KBM-7 (cell line): ENCODE measurements at regions not wholly inside any gene's neighbourhood (a gene's known extent, or its start where the extent isn't known, plus 50 kb on each side); places are given as distances from the start of the nearest gene placed in this dataset.

Experiments
- DNase-seq: peaks from one replicate; pipeline ENCODE4 v3.0.0-alpha.2; 2015
- in situ Hi-C: fragments of 300-500 bp; cut with MboI; formaldehyde crosslinking; loops from 2 replicates; pipeline ENCODE4 v1.14.3; 2020; ENCODE audit warnings: low sequenced_read_pairs, low pct_unique_long_range_greater_than_20kb, mixed read lengths

DNA sequence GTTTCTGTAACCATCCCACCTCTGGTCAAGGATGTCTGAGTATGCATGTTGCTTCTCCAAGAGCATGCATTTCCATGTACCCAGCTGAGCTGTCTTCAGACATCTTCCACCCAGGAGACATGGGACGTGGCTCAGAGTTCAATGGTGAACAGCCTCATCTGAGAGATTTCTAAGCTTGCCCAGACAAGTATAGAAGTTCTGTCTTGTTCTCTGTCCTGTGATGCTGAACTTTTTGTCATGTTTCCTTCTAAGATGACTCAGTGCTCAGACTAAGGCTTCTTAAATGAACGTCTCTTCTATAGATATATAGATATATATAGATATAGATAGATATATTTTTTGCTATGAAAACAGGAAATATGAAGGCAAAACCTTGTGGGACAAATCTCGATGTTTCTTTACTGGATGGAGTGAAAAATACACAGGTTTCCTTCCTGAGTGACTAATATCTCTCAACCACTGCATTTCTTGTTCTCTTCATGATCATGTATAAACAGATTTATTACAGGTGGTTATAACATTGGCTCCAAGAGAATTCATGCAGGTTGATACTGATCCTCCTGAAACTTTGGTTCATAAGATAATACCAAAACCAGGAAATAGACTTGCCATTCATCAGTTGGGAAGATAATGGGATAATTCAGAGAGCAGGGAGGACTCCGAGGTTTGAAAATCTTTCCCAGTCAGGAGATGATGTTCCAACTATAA is 168.2 kb downstream of the ZNF518B start:
- in situ Hi-C loops: no loop called here
- no peak for DNase-seq

DNA sequence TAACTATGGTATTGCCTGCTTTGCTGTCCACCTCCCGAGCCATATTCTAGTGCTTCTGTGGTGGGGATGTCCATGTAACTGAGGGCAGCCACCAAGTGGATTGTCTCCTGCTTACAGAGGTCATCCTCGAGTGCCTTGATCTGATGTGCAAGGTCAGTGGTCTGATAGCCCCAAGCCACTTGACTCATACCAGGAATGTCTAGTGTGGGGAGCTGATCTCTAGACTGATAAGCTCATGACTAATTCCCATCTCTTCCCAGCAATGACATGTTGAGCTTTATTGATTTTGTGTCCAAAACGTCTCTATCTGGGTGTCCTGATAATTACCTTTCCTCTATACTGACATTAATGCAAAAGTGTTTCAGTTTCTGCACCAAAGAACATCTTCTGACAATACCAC is 168.4 kb upstream of the WDR1 start:
- in situ Hi-C loops: no loop called here
- DNase-seq: no peak

DNA sequence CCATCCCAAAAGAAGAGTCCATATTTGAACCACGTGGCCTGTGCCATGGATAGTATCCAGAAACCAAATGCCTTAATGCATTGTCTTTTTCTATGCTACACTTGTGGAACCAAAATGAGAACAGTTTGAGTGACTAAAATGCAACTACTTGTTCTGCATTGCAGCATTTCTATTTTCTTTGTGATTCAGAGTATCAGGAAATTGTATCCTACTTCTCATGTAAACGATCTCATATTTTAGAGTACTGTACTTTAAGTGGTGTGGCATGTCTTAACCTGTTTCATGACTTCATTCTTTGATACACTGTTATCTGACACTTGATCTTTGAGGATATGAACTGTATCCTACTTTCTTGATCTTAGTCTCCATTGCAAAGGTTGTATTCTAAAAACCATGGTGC is 167.2 kb upstream of the WDR1 start:
- in situ Hi-C loops: no loop called here
- DNase-seq: no peak

DNA sequence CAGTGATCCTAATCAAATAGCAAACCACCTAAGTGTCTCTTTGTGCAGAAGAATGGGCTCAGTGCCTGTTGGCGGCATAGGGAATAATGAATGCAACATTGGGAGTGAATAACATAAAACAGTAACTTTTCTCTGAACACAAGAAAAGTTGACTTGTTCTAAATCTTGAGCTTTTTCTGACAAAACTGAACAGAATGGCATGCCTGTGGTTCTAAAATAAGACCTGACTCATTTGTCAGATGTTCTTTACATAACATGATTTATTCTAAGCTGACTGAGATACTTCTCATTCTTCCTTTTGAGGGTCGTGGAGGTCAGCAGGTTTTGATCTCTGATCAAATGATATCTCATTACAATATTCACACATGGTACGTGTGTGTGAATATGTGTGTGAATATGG is 165.4 kb upstream of the WDR1 start:
- in situ Hi-C loops: no loop called here
- DNase-seq: no peak

DNA sequence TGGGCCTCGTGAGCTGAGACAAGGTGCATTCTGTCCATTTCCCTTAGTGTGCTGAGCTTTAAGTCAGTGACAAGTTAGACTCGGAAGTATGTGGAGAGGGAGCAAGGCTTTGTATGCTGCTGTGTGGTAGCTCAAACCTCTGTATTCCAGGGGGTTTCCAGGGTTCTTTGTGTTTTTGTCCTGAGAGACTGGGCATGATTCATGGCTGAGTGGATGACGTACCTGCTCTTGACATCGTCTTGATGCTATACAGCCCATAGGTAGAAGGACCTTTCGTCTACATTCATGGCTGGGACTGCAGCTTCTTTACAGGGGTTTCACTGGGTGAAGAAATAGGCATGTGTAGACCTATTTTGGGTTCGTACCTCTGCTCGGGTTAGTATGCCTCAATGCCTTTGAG is 162.7 kb upstream of the WDR1 start:
- DNase-seq: no peak
- in situ Hi-C loops: no loop called here

DNA sequence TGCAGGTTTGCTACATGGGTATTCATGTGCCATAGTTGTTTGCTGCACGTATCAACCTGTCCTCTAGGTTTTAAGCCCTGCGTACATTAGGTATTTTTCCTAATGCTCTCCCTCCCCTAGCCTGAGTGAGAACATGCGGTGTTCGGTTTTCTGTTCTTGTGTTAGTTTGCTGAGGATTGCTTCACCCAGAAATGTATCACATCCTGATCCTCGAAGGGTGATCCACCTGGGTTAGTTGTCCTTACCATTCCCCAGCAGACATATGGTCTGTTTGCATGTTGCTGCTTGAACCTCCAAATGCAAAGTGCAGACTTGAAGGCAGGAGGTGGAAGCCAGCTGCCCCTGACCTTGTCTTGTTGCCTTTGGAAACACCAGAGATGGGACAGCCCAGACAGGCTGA is 161.5 kb upstream of the WDR1 start:
- no peak for DNase-seq
- in situ Hi-C loops: no loop called here

DNA sequence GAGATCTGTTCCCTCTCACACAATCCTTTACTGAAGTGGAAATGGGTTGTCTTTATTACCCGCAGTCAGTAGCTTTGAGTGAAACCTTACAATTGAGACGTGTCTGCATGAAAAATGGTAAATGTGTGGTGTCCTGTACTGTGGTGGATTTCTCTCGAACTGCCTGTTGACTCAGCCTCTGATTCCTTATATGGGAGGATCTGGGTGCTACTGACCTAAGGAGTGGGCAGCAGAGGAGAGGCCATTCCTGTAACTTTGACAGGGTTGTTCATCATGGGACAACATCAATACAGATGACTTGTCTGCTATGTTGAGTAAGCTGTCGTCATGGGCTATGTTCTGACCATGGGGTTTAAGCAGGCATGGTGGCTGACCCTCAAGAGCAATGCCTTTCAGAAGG is 159.6 kb upstream of the WDR1 start:
- DNase-seq: no peak
- in situ Hi-C loops: no loop called here

DNA sequence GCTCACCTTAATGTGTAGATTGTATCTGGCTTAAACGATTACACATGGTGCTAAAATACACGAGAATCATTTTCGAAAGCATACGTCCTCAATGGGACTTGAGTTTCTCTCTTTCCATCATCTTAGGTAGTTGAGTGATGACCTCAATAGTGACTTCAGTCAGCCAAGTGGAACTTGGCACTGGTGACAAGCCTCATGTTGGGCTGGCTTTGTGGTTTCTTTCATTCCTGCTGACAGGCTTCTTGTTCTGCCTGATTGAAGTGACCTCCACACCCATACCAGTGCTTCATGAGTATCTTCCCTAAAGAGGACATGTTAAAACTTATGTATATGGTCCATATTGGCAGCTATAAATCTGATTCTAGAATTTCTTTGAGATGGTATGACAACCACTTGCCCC is 159.1 kb upstream of the WDR1 start:
- in situ Hi-C loops: no loop called here
- DNase-seq: no peak

DNA sequence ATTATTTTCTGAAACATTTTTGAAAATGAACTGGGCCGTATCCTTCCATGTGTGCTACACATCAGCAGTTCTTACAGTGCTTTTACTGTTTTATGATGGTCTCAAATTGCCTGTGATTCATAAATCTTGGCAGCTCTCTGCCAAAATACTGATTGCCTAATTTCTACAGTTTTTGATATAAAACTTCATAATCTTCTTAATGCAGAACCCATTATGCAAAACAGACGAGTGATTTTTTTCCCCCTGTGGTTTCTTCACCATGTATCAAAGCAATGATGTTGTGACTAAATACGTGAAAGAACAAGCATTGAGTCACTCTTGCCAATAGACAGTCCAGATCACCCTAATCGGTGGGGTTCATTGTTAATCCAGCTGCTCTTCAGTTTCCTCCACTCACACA is 156.4 kb upstream of the WDR1 start:
- no peak for DNase-seq
- in situ Hi-C loops: no loop called here

DNA sequence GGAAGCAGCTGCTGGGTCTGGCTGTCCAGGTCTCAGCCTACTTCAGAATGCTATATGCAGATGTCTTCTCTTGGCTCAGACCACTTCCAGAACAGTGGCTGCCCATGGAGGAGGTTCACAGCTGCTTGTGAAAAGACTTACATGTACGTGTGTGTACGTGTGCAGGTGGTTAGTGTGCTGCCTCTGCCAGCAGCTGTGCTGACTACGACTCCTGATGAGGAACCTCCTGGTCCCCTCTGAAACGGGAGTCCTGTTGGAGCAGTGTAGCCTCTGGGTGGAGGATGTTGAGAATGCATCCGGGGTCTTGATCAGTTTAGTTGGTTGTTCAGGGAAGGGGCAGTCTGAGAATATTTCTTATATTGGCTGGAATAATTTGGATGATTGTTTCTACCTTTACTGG is 155.9 kb upstream of the WDR1 start:
- in situ Hi-C loops: no loop called here
- DNase-seq: no peak

DNA sequence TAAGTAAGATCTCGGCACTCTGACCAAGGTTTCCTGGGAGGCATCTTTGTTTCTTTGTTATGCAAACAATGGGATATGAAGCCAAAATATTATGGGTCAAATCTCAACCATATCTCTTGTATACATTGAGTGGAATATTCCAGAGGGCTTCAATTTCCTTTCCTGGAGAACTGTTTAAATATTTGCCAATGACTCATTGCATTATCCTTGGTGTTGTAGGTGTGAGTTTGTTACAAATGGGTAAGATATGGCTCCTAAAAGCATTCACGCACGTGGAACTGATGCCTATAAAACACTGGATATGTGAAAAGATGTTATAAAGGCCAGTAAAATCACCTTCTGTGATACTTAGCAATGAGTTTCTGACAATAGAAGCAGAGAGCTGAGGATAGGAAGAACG is 150.5 kb upstream of the WDR1 start:
- in situ Hi-C loops: no loop called here
- no peak for DNase-seq

DNA sequence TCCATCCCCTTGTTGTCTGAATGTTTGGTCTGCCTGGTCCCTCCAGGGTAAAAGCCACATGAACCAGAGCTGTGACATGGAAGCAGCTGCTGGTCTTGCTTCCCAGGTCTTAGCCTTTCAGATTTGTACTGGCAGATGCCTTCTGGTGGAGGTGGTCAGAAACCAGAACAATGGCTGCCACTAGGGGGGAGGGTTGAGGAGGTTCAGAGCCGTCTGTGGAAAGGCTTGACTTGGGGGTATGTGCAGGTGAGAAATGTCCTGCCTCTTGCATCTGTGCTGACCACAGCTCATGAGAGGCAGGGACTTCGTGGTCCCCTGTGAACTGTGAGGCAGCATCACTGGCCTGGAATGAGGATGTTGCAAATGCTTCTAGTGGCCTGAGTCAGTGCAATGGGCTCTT is 144.2 kb upstream of the WDR1 start:
- in situ Hi-C loops: no loop called here
- DNase-seq: no peak

DNA sequence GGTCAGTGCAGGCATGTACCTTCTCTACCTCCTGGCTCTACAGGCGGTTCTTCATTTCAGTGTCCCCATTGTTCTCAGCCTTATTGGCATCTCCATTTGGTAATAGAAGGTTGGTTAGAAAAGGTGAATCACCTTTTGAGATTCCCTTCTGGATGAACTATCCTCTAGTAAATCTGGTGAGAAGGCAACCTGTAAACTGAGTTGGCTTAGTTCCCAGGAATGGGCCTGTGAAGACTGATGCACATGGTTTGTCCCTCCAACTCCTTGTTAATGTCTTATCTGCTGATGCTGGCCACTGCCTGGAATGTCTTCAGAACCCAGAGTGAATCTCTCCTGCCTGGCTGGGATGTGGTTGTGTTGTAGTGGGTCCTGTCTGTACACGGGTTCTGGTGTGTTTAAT is 143.4 kb upstream of the WDR1 start:
- no peak for DNase-seq
- in situ Hi-C loops: no loop called here

DNA sequence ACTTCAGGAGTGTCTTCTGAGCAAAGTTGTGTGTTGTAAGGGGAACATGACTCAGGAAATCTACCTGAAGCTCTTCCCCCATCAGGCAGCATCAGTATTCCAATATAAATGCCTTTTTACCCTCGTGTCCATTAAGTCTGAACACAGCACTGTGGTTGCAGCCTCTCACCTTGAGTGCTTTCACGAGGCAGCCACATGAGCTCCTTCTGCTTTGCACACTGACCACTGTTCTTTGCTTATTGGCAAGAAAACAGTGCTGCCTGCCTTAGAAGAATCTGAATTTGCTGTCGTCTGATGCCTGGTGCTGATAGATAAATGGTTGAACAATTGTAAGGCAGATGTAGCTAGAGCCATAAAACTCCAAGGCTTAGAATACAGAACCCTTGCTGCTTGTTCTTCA is 139.6 kb upstream of the WDR1 start:
- in situ Hi-C loops: no loop called here
- no peak for DNase-seq

DNA sequence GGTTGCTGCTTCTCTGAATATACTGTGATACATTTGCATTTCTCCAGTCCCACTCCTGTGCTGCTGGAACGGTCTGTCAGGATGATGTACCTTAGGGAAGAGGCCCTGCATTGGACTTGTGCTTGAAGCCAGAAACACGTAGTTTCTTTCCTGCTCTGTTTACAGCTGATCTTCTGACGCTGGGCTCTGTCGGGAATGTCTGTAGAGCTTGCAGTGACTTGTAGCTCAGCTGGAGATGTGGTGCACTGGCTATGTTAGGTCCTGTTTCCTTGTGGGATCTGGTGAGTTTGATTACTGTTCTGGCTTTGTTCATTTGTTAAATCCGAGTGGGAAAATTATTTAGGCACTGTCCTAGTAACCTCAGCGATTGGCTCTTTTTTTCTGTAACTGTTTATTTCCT is 137.2 kb upstream of the WDR1 start:
- in situ Hi-C loops: no loop called here
- no peak for DNase-seq

DNA sequence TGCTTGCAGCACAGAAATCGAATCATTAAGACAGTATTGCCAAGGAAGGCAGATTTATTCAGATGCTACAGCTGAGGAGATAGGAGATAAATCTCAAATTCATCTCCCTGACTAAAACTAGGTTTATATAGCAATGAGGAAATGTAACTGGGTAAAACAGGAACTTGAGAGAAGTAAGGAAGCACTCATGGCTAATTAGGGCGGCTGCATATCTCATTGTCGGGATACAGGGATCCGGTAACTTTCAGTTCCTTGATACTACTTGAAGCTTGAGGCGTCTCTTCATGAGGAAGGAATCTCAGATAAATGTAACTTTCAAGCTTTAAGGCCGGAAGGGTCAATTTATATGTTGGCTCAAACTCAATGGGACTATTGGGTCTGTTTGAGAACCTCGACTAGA is 129.2 kb upstream of the WDR1 start:
- in situ Hi-C loops: no loop called here

DNA sequence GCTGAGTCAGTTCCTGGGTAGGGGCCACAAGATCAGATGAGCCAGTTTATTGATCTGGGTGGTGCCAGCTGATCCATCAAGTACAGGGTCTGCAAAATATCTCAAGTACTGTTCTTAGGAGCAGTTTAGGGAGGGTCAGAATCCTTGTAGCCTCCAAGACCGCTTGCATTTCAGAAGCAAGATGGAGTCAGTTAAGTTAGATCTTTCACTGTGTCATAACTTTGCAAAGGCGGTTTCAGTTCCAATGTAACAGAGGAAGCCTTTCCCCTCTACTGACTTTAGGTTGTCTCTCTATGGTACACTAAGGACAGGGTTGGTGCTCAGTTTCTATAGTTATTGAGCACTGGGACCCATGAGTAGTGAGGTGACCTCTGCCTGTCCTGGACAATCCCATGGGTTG is 127.3 kb upstream of the WDR1 start:
- DNase-seq: no peak
- in situ Hi-C loops: no loop called here

More for the DNA sequence above, 129.2 kb upstream of the WDR1 start:
- peak; percentile 12 for DNase-seq

DNA sequence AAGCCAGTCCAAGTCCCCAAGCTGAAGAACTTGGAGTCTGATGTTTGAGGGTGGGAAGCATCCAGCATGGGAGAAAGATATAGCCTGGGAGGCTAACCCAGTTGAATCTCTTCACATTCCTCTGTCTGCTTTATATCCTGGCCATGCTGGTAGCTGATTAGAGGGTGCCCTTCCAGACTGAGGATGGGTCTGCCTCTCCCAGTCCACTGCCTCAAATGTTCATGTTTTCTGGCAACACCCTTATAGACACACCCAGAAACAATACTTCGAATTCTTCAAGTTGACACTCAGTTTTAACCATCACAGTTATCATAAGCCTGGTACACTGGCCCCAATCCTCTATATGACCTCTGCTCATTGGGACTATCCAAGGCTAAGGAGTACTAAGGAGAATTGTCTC is 124.1 kb upstream of the WDR1 start:
- in situ Hi-C loops: no loop called here
- DNase-seq: no peak

DNA sequence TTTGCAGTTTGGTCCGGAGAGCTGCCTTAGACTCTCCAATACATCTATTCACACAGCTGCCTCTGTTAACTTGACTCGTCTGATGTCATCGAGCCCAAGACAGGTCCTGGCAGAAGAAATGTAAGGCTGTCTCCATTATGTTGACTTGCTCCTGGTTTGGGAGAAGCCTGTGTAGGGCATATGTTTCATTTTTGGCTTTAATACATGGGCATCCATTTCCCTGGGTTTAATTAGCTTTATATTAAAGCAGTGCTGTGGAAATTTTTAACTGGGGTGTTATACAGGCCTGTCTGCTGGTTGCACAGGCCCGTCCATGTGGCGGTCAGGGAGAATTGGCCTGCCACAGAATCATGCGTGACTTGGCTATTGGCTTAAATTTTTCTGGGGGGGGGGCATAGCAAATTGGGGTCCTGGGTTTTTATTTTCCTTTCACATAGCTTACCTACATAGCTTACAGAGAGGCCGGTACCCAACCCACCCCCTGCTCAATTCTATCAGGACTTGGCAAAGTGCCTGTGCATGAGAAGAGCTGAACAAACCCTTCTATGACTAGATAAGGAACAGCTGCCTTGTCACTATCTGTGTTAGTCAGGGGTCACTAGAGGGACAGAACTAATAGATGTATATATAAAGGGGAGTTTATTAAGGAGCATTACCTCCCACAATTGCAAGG is 123.5 kb upstream of the WDR1 start:
- in situ Hi-C loops: no loop called here
- DNase-seq: no peak

DNA sequence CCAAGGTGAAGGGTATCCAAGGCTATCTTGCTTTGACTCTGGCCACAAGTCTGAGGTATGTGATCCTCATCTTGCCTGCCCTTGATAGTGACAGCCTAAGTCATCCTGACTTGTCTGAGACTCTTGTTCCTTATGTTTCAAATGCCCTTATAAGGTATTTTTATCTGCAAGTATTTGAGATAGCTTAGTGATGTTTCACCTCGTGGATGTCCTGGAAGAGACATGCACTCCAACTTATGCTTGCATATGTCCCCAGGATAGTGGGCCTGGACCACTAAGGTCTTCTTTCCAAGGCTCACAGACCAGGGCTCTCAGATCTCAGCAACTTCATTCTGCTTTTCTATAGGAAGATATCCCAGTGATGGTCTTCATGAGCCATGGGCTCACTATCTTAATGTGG is 120.5 kb upstream of the WDR1 start:
- no peak for DNase-seq
- in situ Hi-C loops: no loop called here

DNA sequence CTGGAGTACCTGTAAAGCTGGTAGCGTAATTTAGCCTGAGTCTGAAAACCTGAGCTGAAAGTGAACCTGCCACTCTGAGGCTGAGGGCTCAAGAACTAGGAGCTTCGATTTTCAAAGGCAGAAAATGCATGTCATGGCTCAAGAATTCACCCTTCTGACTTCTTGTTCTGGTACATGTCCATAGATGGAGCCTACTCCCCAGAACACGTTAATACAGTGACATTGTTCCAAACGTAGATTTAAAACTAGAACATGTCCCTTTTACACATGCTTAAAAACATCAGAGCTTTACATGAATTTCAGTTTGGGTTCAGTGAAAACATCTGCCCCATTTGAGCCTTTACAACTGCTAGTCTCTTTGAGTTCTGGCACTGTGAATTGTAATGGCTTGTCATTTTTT is 115.5 kb upstream of the WDR1 start:
- in situ Hi-C loops: no loop called here
- no peak for DNase-seq
